HG03045 (cell line): ENCODE measurements at regions not wholly inside any gene's neighbourhood (a gene's known extent, or its start where the extent isn't known, plus 50 kb on each side); places are given as distances from the start of the nearest gene placed in this dataset.

Experiments used
- ATAC-seq: cut with Tn5 transposase; IDR thresholded peaks from one replicate; pipeline ENCODE4 v1.9.1; 2021; ENCODE audit warnings: mild to moderate bottlenecking, moderate library complexity; ENCODE audit not compliant: unreplicated experiment

- ATAC-seq, result no peak
Measured at GRCh38 chr6:104126315-104127005, 733.3 kb downstream of the HACE1 start.

DNA sequence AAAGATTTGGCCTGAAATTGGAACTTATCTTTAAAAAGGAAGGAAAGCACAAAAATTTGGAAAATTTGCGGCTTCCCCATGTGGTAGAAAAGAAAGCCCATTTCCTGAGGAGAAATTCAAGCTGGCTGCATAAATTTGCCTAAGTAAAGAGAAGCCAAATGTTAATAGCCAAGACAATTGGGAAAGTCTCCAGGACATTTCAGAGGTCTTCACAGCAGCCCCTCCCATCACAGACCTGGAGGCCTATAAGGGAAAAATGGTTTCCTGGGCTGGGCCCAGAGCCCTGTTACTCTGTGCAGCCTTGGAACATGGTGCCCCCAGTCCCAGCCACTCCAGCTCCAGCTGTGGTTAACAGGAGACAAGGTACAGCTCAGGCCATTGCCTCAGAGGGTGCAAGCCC, 736.5 kb downstream of the HACE1 start:
- ATAC-seq, result no peak

DNA sequence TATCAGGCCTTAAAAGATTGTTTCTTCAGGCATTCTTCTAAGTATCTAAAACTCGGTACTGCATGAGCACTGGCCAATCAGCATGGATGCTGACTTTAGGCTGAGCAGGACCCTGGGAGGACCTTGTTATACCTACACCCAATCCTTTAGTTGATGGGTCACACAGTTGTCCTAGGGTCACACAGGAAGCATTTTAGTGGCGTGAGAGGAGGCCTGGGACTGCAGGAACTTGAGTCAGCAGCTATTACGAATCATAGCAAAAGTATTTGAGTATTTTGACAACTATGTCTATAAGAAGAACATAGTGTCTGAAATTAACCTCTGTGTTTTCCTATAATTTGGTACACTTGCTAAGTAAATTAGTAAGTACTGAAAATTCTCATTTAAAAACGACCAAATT, 741.4 kb downstream of the HACE1 start:
- no peak for ATAC-seq

DNA sequence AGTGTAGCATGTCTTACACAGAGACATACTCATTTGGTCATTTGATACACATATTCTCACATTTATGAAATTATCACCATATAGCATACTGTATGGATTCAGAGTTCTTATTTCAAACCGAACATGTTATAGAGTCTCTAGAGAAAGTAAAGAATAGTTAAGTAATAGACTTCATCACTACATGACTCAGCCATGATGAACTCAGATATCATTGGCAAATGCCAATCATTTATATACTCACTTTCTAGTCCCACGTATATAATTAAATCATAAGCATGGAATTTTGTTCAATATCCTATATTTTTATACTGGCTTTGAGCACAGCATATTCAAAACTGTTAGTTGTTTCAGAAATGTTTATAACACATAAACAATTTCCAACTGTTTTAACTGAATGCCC, 749.9 kb downstream of the HACE1 start:
- ATAC-seq, result no peak

- no peak for ATAC-seq
Measured at GRCh38 chr6:104108634-104109033, 751.1 kb downstream of the HACE1 start.

DNA sequence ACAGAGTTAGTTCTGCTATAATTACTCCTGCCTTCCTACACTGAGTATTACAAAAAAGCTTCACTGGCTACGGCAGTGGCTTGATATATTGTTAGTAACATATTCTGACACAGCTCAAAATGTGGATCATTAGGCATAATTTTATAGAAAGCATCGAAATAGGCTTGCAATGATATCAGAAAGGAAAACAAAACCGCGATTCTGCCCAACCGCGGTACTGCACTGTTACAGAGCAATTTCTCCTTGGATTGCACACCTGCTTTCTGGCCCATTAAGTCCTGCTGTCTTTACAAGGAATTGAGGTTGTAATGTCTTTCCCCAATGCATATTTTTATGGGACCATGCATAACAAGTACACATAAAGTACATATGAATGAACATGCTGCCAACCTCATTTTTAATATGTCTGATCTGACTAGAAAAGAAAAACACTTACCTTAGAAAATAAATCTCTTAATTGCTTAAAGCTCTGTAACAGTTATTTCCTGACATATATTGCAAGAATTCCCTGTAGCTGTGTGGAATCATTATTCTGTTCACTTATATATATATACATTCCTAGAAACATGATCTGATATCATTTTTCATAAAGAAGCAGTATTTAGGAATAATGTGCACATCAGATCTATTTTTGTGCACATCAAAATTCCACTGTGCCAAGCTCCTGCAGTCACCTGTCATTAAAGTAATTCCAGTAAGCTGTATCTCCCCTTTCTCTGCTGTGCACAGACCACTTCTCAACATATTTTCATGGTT, 763.9 kb downstream of the HACE1 start:
- no peak for ATAC-seq

DNA sequence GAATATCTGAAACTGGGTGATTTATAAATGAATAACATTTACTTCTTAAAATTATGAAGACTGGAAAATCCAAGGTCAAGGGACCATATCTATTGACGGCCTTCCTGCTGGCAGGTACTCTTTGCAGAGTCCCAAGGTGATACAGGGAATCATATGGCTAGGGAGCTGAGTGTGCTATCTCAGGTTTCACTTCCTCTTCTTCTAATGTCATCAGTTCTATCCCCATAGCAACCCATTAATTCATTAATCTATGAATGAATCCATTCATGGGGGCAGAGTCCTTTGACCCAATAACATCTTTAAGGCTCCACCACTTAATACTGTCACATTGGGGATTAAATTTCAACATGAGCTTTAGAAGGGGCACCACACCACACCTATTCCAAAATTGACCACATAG, 772.0 kb downstream of the HACE1 start:
- no peak for ATAC-seq

- ATAC-seq, result no peak
Measured at GRCh38 chr6:104068281-104068680, 791.4 kb downstream of the HACE1 start.

DNA sequence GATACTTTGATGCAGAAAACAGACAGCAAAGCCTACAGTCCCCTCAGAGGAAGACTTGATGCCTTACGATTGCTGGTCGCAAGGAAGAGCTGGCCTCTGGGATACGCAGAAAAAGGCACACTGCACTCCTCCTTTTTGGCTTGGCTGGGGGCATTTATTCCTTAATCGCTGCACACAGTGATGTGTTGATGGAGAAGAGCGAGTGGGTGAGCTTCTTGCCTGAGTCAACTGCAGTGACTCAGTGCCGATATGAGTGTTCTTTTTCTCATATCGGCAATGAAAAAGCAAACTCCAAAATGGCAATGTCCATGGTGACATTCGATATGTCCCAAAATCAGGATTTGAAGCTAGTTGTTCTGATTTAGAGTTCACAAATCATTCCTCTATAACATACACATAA, 794.8 kb downstream of the HACE1 start:
- no peak for ATAC-seq

DNA sequence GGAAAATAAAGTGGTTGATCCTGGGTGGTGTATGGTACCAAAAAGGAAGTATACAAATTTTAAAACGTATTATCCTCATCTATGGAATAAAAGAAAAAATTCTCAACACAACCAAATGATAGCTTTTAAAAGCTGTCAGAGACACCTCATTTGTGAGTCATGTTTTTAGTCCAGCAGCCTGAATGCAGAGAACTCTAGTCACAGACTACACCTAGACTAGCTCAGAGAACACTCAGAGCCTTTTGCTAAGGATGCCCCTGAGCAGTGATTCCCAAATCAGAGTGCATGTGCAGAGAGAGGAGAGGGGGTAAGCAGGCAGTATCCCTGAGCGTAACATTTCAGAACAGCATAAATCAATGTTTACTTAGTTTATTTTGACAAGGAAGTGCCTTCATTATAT, 809.3 kb downstream of the HACE1 start:
- ATAC-seq, result no peak

- ATAC-seq, result no peak
Measured at GRCh38 chr6:104046426-104046825, 813.3 kb downstream of the HACE1 start.

DNA sequence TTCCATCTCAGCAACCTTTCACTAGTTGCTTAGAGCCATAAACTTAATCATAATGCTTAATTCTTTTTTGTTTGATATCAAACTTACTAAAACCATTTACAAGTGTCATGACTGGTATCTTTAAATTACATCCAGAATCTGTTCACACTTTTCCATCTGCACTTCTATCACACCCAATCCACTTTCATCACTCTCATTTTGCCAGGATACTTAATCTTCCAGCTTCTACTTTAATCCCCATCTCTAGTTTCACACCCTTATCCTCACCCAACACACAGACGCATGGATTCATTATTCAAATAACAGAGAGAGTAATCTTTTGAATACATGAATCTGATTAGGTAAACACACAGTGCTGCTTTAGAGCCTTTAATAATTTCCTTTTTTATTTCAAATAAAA, 828.4 kb downstream of the HACE1 start:
- no peak for ATAC-seq

DNA sequence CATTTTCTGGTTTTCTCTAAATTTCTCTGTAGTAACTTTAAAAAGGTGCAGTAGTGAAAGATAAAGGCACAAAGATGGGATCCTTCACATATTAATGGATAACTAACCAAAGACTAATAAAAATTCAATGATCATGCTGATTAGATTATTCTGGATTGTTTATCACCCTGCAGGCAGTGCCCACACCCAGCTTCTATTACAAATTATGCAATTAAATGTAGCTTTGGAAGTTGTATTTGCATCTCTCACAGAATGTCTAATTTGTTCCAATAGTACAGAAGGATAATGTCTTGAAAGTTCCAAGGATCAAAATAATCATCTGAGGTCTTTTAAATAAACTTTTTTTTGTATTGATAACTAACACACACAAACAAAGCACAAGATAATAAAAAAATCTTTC, 837.6 kb downstream of the HACE1 start:
- ATAC-seq, result no peak

DNA sequence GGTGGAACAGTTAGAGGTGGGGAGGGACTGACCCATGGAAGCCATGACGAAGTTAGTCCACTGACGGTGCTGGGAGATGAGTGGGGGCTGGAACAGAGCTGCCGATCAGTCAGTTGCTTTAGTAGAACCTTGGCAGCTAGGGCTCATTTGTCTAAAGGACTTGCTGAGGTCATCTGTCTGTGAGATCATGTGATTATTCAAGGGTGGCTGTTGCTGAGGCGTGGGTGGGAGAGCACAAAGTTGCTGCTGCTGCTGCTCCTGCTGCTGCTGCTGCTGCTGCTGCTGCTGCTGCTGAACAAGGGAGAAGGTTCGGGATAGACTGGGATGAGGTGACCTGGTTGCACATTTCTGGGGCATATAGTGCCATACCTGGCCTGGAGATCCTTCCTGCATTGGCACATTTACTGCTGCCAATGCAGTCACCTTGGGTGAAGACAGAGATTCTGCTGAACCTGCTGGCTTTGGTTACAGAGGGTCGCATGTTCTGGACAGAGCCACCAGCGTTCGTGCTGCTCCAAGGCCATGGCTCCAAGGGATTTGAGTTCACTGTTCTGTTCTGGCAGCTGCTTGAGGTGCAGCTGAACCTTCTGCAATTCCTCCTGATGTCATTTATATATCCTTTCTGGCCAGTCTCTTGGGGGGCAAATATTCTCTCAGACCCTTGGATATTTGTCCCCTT, 840.5 kb downstream of the HACE1 start:
- no peak for ATAC-seq

DNA sequence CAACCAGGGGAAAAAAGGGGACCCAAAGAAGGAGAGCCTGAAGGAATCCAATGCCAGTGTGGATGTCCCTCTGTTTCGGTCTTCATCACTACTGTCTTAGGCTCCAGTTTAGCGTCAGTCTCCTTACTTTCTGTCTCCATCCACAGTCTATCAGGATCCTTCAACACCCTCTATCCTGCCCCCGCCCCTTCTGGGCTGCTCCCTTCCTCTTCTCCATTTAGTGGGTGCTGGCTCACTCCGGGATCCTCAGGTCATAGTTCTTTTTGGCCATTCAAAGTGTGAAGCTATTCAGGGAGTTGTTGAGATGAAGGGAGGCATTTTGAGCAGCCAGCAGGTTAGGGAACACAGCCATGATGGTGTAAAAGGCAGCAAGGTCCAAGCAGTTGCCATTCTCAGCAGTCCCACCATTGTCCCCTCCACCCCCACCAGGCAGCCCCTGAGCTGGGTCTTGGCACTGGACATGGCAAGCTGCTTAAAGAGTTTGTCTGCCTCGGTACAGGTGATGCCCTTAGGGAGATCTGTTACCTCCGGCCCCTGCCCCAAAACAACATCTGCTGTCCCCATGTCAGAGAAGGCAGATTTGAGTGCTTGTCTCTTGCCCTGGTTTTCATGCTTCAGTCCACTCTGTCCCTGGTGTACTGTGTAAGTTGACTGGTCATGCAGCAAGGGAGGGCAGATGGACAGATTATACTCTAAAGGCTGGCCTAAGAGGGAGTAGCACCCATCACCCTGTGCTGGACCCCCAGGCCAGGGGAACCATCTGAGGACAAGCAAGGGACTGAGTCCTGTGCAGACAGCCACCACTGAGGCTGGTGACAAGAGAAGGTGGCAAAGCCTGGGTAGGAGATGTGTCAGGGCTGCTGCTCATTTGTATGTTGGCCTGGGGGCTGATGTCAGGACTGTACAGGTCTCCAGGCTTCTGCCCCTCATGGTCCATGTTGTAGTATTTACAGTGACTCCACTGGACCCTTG, 842.0 kb downstream of the HACE1 start:
- ATAC-seq, result no peak

GRCh38 chr6:104014163-104014959, 845.4 kb downstream of the HACE1 start:
- no peak for ATAC-seq

- no peak for ATAC-seq
Measured at GRCh38 chr6:104013312-104013971, 846.3 kb downstream of the HACE1 start.

GRCh38 chr6:104010897-104011296, 848.8 kb downstream of the HACE1 start:
- no peak for ATAC-seq

- ATAC-seq, result no peak
Measured at GRCh38 chr6:104003803-104004516, 855.8 kb downstream of the HACE1 start.
